GM18505 (cell line): ENCODE measurements at regions not wholly inside any gene's neighbourhood (a gene's known extent, or its start where the extent isn't known, plus 50 kb on each side); places are given as distances from the start of the nearest gene placed in this dataset.

ENCODE experiments used
- ATAC-seq: cut with Tn5 transposase; IDR thresholded peaks from one replicate; pipeline ENCODE4 v1.9.1; 2021; ENCODE audit not compliant: unreplicated experiment
- POLR2A ChIP-seq: IDR thresholded peaks from 4 replicates; pipeline ENCODE4 v1.6.1; 2011; ENCODE audit warnings: borderline replicate concordance; ENCODE audit not compliant: insufficient read depth, insufficient read length; ENCODE audit errors: extremely low read depth

DNA sequence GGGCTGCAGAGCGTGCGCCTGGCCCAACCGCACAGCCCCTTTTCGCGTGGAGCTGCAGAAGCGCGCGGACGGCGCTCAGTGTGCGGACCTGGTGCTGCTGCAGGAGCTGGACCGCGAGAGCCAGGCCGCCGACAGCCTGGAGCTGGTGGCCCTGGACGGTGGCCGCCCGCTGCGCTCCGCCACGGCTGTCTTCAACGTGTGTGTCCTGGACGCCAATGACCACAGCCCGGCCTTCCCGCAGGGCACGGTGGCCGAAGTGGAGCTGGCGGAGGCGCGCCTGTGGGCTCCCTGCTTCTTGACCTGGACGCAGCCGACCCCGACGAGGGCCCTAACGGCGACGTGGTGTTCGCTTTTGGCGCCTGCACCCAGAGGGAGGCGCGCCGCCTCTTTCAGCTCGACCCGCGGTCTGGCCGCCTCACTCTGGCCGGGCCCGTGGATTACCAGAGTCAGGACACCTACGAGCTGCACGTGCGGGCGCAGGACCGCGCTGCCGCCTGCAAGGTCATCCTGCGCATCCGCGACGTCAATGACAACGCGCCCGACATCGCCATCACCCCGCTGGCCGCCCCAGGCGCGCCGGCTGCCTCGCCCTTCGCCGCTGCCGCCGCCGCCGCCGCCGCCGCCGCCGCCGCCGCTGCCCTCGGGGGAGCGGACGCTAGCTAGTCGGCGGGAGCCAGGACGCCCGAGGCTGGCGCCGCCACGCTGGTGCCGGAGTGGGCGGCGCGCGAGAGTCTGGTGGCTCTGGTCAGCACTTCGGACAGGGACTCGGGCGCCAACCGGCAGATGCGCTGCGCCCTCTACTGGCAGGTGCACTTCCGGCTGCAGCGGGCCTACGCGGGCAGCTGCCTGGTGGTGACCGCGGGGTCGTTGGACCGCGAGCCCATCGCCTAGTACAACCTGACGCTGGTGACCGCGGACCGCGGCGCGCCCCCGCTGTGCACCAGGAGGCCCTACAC lies 172.2 kb downstream of the OLFM4 start:
- ATAC-seq, result no peak
- no peak for TF ChIP-seq POLR2A

DNA sequence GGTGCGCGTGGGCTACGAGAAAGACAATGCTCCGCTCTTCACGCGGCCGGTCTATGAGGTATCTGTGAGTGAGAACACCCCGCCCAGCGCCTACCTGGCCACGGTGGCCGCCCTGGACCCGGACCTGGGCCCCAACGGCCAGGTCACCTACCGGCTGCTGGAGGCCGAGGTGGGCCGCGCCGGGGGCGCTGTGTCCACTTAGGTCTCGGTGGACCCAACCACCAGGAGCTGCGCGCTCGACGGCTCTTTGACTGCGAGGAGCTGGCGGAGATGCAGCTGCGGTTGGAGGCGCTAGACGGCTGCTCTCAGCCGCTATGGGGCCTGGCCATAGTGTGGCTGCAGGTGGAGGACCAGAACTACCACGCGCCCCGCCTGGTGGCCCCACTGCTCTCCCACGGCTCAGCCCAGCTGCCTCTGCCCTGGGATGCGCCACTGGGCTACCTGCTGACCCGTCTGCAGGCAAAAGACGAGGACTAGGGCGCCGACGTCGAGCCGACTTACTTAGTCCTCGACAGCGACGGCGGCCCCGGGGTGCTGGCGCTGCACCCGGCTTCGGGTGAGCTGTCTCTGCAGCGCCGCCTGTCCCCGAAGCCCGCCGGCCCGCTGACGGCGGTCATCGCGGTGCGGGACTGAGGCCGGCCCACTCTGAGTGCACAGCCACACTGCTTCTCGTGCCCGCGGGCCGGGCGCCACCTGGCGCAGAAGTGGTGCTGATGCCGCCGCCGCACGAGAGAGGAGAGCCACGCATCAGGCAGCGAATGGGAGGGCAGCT lies 173.0 kb downstream of the OLFM4 start:
- no peak for ATAC-seq
- no peak for TF ChIP-seq POLR2A

DNA sequence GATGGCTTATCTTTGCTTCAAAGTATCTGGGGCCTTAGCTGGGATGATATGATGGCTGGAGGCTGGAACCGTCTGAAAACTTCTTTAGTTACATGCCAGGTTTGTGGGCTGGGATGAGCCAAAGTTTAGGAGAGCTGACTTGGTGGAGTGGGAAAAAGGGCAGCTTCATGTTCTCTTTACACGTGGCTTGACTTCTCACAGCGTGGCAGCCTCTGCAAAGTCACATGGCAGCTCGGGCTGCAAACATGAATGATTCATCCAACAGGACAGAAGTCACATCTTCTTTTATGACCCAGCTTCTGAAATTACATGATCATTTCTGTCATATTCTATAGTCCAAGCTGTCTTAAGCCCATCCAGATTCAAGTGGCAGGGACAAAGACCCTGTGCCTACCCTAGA lies 176.0 kb downstream of the OLFM4 start:
- no peak for TF ChIP-seq POLR2A
- no peak for ATAC-seq

DNA sequence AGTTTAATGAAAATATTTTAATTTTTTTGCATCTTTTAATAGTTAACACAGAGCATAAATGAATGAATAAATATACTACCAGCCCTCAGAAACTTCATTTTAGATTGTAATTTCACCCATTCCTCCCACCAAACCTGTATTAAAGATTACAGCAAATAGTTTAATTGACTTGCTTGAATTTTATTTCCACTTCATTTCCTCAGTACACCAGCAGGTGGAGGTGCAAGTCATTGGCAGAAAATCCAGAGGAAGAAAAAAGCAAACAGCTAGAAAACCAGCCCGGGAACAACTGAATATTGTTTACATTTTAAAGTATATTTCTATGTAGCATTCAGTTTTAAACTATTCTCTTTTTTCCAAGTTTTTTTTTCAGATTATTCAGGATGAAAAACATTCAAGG lies 177.8 kb downstream of the OLFM4 start:
- no peak for ATAC-seq
- TF ChIP-seq POLR2A, result no peak

DNA sequence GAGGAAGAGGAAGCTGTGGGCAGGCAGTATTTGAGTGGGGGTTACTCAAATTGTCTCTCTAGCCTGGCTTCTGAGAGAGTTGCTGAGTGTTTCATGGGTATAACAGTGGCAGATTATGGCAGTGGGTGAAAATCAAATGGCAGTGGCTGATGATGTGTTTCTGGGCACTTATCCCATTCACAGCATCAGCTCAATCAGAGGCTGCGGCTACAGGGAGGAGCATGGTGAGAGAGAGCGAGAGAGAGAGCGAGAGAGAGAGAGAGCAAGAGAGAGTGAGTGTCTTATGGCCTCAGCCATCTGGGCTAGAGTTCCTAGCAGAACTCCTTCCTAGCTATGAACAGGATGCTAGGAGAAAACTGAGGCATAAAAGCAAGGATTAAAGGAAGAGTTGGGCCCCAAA lies 178.9 kb downstream of the OLFM4 start:
- TF ChIP-seq POLR2A, result no peak
- ATAC-seq, result no peak

DNA sequence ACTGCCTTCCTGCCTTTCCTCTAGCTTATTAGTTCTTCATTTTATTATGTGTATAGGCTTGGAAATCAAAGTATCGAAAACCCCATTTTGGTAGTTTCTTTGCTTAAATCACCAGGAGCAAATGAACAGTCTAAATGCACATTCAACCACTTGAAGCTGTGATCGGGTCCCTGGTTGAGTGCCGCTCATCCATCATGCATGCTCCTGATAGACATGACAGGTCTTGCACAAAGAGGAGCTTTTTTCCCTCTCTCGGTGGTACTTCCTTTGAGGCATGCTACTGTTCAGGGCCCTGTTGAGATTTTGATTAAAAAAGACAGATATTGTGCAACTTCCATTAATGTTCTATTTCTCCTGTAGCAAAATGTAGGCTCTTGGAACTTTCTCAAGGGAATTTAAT lies 185.8 kb downstream of the OLFM4 start:
- ATAC-seq, result no peak
- TF ChIP-seq POLR2A, result no peak

DNA sequence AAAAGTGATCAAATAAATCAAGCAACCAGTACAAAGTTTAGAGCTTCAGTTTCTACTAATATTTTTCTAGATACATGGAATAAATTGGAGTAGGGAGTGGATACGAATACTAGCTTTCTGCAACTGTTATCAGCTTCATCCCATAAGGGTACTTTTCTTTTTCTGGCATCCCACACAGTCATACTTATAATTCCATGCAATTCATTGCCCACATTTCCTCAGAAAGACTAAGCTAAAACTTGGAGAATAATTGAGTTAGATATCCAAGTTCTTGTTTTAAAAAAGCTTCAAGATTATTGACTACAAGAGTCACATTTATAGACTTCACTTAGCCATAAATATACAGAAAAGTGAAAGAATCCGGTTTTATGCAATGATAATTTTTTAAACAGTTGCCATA lies 186.9 kb downstream of the OLFM4 start:
- no peak for TF ChIP-seq POLR2A
- no peak for ATAC-seq

DNA sequence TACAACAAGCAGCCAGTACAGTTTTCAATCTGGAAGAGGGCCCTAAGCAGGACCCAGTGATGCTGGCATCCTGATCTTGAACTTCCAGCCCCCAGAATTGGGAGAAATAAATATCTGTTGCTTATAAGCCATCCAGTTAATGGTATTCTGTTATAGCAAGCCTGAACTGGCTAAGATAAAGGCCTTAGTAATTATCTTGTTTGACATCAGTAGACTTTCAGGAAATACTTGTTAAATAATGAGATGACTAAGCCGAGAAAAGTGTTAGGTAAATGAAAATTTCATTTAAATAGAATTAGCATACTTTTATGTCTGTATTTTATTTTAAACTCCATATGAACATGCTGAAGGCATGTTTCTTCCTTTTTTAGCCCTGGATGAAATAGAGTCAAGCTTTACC lies 188.2 kb downstream of the OLFM4 start:
- ATAC-seq, result no peak

DNA sequence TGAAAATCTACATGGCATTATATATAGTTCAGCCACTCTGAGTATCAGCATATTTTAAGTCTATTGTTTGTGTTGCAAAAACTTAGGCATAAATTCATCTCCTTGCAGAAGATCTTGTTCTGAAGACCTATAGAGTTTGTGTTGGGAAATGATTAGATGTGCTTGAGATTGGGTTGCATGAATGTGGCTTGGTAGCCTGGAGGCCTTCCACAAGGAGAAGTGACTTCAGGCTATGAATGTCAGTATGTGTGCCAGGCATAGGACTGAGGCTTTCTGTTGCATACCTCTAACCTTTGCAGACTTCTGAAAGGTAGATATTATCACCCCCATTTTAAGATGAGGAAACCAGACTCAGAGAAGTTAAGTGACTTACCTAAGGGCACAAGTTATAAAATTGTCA lies 188.6 kb downstream of the OLFM4 start:
- TF ChIP-seq POLR2A, result no peak
- ATAC-seq, result no peak

More for the DNA sequence above, 188.2 kb downstream of the OLFM4 start:
- no peak for TF ChIP-seq POLR2A

DNA sequence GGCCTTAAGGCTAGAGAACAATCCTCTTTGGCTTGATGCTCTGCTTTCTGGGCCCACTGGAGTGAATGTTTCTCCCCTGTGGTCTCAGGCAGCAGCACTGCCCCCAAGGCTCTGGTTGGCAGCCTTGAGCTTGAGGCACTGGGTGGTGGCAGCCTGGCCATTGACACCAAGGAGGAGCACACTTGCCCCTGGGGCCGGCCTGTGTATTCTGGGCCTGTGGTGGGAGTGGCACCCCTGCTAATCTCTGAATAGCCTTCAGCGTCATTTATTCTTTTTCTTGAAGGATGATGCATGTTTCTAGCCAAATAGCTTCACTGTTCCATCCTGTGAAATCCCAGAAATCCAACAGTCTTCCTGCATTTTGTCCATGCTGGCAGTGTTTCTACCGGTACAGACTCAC lies 191.4 kb downstream of the OLFM4 start:
- TF ChIP-seq POLR2A, result no peak
- ATAC-seq, result no peak

DNA sequence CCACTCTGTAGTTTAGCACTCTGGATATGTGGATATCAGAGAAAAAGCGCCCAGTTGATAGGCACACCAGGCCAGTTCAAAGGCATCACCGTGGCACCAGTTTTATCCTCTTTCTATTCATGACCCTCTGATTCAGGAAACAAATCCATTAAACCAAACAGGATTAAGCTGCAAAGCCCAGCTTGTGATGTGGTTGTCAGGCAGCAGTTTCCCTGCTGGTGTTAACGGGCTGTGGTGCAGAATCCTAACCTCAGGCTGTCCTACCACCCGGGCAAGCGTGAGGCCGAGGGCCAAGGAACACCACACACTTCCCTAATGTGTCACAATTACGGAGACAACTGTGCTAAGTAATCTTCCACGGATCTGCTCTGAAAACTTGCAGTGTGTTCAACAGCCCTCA lies 209.1 kb downstream of the OLFM4 start:
- no peak for TF ChIP-seq POLR2A
- ATAC-seq, result no peak

DNA sequence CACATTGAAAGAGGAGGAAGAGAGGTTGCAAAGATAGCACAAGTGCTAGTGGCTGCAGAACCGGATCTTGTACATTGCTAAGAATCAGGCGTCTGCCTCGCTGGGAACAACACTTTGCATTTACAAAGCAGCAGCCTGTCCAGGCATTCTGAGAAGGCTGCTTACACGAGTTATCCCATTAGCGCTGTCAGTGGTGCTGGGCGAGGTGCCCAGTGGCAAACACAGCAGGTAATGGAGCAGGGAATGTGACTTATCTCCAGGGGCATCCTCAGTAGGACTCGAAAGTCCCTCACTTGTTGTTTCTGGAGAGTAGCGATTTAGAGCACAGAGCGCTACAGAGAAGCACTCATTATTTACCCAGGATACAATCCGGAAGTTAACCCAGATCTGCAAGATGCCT lies 209.6 kb downstream of the OLFM4 start:
- no peak for ATAC-seq
- TF ChIP-seq POLR2A, result no peak

DNA sequence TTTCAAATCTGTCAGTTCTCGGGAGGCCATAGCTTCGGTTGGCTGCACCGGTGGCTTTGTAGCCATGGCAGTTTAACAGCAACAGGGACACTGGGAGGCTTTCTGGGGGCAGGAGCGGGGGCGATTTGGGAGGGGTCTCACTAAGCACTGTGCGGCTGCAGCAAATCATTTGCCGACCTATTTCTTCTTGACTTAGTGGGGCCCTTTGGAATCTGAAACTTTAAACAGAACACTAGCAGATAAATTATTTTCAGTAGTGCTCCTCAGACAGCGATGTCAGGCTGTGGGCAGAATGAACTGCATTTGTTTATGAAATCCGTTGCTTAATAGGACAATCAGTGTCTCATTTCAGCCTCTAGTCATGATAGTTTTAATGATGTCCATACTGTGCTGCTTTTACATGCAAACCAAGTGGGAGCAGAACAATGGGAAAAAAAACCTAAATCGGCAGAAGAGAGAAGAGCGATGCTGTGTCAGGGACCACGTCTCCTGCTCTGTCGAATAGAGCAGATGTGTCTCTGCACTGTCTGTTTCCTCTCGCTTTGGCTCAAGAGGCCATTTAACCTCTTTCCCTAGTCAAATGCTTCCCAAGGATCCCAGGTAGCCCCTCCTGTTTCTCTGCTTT lies 211.9 kb downstream of the OLFM4 start:
- no peak for ATAC-seq
- TF ChIP-seq POLR2A, result no peak

DNA sequence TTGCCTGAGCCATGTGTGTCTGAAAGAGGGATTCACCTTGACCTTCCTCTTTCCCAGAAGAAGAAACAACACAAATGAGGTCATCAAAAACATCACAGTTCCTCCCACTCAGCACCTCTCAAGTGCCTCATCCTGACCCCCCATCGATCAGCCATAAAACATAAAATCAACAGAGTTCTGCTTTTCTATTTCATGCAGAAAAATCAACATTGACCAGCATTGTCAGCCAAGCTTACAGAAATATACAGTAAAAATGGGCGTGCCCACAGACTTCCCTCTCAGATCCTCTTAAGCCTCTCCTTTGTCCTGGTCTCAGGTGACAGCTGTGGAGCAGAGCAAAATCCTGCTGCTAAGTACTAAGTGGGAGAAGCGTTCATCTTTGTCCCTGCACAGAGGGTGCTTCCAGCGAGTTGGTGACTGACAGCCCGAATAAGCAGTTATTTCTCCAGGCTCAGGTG lies 213.3 kb downstream of the OLFM4 start:
- no peak for ATAC-seq
- no peak for TF ChIP-seq POLR2A

DNA sequence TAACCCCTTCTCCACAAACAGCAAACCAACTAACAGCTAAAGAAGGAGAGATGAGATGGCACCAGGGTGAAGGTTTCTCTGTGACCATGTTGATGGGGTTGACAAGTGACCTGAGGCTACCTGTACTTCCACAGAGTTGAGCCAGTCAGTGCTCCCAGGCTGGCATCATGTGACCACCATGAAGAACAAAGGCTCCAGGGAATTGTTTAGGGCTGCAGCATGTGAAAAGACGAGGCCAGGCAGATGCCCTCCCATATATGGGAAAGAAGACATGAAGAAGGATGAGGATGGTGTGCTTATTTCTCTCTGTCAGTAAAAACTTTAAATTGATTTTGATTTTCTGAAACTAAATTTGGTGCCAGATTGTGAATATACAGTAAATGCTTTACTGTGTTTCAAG lies 220.6 kb downstream of the OLFM4 start:
- no peak for TF ChIP-seq POLR2A
- ATAC-seq, result no peak
